UCSD-AML1 (cell line): ENCODE measurements at regions not wholly inside any gene's neighbourhood (a gene's known extent, or its start where the extent isn't known, plus 50 kb on each side); places are given as distances from the start of the nearest gene placed in this dataset.
"Not testable (repeated sequence)": the region's sequence is repeated elsewhere in the genome, so short reads cannot be mapped to it uniquely, and the experiment has no call there.

Source experiments
- DNase-seq: peaks from one replicate; lab custom pipeline; 2025; ENCODE audit not compliant: unreplicated experiment; lab: John Stamatoyannopoulos, UW

GRCh38 chr4:114085611-114086345, 106.3 kb upstream of the ARSJ start:
- DNase-seq, result no peak

GRCh38 chr4:114087596-114088230, 108.3 kb upstream of the ARSJ start:
- no peak for DNase-seq

- no peak for DNase-seq
Measured at GRCh38 chr4:114088481-114088880, 109.0 kb upstream of the ARSJ start.

DNA sequence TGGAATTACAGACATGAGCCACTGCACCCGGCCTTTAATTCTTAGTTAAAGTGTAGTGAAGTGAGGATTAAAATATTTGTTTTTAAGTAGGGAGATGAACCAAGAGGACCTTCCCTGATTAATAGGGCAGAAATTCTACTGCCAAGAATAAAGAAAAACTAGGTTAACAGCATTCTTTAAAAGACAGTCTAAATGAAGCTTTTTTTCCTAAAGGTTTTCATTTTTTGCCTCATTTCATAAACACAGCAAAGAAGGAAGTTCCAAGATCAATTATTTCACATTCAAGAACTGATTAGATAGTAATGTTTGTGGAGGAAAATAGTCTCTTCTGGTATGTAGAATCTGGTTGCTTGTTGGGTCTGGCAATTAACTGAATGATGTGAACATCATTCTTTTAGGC, 112.1 kb upstream of the ARSJ start:
- no peak for DNase-seq

- DNase-seq, result no peak
Measured at GRCh38 chr4:114093221-114093715, 113.8 kb upstream of the ARSJ start.

DNA sequence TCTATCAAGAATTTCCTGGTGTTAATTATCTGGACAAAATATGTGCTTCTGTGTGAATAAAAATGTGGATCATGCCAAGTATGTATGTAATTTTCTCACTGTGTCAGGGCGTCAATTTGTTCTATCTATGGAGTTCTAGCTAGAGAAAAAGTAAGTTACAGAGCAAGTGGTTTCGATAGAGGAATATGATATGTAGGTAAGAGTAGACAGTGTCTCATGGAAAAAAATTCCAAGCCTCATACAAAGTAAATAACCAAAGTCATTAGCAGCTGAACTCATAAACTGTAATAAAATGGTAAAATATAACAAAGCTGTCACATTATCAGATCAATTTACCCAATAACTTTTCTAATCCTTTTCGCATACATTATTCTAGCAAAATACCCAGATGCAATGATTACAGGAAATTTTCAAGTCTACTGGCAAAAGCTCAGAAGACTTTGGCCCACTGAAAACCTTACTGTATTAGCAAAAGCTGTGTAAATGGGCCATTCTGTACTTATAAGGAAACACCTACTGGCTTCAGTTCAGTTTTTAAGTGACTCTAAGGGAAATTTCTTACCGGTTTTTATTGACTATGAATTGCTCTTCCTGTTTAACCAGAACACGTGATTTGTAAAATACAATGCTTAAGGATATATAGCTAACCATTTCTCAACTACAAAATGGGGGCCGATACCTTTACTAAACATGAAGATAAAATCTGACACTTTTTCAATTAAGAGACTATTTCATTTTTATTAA, 121.0 kb upstream of the ARSJ start:
- DNase-seq, result no peak

- DNase-seq, result no peak
Measured at GRCh38 chr4:114103908-114104307, 124.5 kb upstream of the ARSJ start.

DNA sequence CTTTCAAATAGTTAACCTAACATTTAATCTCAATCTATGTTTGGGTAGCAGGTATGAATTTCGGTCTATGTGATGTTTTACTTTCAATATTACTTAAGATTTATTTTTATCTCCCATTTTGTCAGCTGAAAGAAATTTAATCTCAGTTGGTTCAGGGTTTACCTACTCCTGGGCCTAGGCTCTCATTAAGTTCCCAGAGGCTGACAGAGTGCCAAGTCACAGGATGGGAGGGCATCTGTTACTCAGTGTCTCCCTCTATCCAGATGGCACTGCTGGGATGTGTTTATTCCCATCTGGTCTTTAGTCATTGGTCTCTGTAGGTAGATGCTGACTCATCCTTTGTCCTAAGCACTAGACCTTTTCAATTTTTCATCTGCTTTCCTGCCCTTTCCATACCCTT, 129.4 kb upstream of the ARSJ start:
- DNase-seq, result no peak

GRCh38 chr4:114109776-114110175, 130.3 kb upstream of the ARSJ start:
- no peak for DNase-seq

GRCh38 chr4:114115526-114115925, 136.1 kb upstream of the ARSJ start:
- no peak for DNase-seq

GRCh38 chr4:114116861-114117260, 137.4 kb upstream of the ARSJ start:
- no peak for DNase-seq

DNA sequence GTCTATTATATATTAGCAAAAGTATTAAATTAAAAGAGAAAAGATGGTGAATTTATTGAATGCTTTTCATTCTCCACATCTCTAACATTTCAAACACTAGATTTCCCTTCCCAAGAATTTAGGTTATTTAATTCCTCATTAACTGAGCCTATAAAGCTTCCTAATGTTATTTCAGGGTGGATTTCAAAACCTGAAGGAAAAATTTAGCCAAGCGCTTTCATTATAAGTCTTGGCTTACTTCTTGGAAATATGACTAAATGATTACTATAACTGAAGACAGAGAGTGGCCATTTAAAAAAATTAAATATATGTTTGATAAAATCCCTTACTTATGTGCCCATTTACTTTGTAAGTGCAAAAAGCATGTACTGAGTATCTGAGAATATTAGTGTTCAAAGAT, 141.8 kb upstream of the ARSJ start:
- DNase-seq, result no peak

DNA sequence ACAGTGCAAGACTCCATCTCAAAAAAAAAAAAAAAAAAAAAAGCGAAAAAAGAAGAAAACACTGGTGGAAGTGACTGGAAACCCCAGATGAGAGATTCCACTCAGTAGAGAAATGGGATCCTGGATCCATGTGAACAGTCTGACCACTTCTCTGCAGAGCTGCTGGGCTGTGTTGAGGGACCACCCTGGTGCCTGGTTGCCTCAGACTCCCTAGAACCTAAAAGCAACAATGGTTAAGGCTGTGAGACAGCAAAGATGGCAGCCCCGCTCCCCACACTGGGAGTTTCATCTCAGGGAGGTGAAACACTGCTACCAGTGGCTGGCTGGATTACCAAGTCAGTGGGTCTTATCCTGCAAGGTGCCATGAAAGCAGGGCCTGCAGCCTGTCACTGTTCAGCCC, 152.8 kb upstream of the ARSJ start:
- DNase-seq, result no peak

DNA sequence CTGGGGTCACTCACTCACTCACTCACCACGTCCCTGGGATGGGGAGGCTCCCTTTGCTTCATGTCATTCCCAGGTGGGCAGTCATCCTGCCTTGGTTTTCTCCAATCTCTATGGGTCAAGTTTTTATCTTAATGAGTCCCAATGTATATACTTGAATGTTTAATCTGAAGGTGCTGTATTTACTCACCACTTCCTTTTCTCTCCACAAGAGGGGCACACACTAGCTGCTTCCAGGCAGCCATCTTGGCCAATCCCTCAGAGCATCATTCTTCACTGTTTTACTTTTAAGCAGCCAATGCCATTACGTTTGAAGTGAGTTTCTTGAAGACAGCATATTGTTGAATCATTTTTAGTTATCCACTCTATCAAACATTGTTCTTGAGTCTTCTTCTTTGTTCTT, 153.4 kb upstream of the ARSJ start:
- no peak for DNase-seq

DNA sequence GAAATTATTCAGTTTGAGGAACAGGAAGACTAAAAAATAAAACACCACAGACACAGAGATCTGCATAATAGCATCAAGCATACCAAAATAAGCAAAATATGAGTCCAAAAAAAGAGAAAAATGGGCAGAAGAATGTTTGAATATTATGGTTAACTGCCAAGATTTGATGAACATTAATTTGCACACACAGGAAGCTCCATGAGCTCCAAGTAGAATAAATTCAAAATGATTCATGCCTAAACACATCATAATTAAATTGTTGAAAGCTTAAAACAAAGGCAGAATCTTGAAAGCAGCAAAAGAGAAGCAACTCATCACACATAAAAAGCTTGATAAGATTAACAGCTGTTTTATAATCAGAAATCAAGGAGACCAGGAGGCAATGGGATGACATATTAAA, 156.6 kb upstream of the ARSJ start:
- no peak for DNase-seq

- DNase-seq, result no peak
Measured at GRCh38 chr4:114137984-114138383, 158.5 kb upstream of the ARSJ start.

- DNase-seq, result peak; percentile 7
Measured at GRCh38 chr4:114146947-114147618, 167.6 kb upstream of the ARSJ start.

DNA sequence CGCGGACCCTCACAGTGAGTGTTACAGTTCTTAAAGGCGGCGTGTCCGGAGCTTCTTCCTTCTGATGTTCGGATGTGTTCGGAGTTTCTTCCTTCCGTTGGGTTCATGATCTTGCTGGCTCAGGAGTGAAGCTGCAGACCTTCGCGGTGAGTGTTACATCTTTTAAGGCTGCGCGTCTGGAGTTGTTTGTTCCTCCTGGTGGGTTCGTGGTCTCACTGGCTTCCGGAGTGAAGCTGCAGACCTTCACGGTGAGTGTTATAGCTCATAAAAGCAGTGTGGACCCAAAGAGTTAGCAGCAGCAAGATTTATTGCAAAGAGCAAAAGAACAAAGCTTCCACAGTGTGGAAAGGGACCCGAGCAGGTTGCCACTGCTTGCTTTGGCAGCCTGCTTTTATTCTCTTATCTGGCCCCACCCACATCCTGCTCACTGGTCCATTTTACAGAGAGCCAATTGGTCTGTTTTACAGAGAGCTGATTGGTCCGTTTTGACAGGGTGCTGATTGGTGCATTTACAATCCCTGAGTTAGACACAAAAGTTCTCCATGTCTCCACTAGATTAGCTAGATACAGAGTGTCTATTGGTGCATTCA, 168.3 kb upstream of the ARSJ start:
- not testable (repeated sequence) for DNase-seq

- DNase-seq, result not testable (repeated sequence)
Measured at GRCh38 chr4:114148372-114149070, 169.1 kb upstream of the ARSJ start.

GRCh38 chr4:114156371-114156770, 176.9 kb upstream of the ARSJ start:
- DNase-seq, result no peak
